ENCODE measurements at regions not wholly inside any gene's neighbourhood (a gene's known extent, or its start where the extent isn't known, plus 50 kb on each side); places are given as distances from the start of the nearest gene placed in this dataset.

DNA sequence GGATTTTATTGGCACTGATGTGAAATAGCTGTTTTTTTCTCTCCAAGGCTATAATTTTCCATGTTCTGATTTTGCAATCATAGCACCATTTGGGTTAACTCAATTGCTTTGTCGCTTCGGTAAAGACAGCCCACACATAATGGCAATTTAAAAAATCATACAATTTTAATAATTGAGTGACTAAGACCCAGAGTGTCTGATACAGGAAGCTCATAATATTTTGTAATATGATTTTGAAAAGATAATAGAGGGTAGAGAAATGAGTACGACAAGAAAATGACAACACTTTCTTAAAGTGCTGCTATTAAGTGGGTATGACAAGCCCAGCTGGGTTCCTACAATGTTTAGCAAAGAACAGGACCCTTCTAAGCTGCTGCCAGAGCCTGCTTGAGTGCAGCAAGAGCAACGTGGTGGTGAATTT is 439.1 kb downstream of the METTL15 start:
- no peak for DNase-seq
- TF ChIP-seq, protein P1, sequence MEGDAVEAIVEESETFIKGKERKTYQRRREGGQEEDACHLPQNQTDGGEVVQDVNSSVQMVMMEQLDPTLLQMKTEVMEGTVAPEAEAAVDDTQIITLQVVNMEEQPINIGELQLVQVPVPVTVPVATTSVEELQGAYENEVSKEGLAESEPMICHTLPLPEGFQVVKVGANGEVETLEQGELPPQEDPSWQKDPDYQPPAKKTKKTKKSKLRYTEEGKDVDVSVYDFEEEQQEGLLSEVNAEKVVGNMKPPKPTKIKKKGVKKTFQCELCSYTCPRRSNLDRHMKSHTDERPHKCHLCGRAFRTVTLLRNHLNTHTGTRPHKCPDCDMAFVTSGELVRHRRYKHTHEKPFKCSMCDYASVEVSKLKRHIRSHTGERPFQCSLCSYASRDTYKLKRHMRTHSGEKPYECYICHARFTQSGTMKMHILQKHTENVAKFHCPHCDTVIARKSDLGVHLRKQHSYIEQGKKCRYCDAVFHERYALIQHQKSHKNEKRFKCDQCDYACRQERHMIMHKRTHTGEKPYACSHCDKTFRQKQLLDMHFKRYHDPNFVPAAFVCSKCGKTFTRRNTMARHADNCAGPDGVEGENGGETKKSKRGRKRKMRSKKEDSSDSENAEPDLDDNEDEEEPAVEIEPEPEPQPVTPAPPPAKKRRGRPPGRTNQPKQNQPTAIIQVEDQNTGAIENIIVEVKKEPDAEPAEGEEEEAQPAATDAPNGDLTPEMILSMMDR (IDR thresholded peaks at IDR 0.05; ENCODE audit: low read depth, low read length, missing control alignments), result no peak
- Histone ChIP-seq H3K36me3 (replicated peaks) (no peaks in the 10 kb centered on the region), H3K4me3 (ENCODE audit: low read depth, low read length) (no peak overlapping the region), H3K27me3 (replicated peaks) (no peaks in the 10 kb centered on the region), H3K27ac (no peak overlapping the region)
- in situ Hi-C loops (cut with HindIII; ENCODE audit: low pct_ligation_motif_present, low sequenced_read_pairs), result no loop called here

DNA sequence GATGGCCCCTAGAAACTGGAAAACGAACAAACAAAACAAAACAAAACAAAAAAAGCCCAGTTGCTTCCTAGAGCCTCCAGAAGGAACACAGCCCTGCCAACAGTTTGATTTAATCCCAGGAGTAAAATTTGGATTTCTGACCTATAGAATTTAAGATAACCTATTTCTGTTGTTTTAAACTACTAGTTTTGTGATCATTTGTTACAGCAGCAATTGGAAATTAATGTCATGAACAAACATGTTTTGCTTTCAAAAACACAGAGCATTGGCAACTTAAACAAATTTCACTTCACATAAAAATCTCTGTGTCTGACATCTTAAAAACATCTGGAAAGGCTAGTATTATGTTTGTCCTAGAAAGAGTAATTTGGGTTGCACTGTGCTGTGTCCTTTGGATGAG is 437.3 kb downstream of the METTL15 start:
- H3K27me3 ChIP-seq (replicated peaks), result no peaks in the 10 kb centered on the region
- DNase-seq, result no peak
- no peak overlapping the region for H3K4me3 ChIP-seq (ENCODE audit: low read depth, low read length)
- in situ Hi-C loops (cut with HindIII; ENCODE audit: low pct_ligation_motif_present, low sequenced_read_pairs), result no loop called here
- no peak overlapping the region for H3K27ac ChIP-seq
- TF ChIP-seq, protein P1 (IDR thresholded peaks at IDR 0.05; ENCODE audit: low read depth, low read length, missing control alignments), result no peak
- no peaks in the 10 kb centered on the region for H3K36me3 ChIP-seq (replicated peaks)

GRCh38 chr11:28542561-28542960 is 434.4 kb downstream of the METTL15 start:
- TF ChIP-seq, protein P1 (IDR thresholded peaks at IDR 0.05; ENCODE audit: low read depth, low read length, missing control alignments), result no peak
- Histone ChIP-seq H3K4me3 (ENCODE audit: low read depth, low read length) (no peak overlapping the region), H3K36me3 (replicated peaks) (no peaks in the 10 kb centered on the region), H3K27me3 (replicated peaks) (no peaks in the 10 kb centered on the region), H3K27ac (no peak overlapping the region)
- no peak for DNase-seq
- in situ Hi-C loops (cut with HindIII; ENCODE audit: low pct_ligation_motif_present, low sequenced_read_pairs), result no loop called here

DNA sequence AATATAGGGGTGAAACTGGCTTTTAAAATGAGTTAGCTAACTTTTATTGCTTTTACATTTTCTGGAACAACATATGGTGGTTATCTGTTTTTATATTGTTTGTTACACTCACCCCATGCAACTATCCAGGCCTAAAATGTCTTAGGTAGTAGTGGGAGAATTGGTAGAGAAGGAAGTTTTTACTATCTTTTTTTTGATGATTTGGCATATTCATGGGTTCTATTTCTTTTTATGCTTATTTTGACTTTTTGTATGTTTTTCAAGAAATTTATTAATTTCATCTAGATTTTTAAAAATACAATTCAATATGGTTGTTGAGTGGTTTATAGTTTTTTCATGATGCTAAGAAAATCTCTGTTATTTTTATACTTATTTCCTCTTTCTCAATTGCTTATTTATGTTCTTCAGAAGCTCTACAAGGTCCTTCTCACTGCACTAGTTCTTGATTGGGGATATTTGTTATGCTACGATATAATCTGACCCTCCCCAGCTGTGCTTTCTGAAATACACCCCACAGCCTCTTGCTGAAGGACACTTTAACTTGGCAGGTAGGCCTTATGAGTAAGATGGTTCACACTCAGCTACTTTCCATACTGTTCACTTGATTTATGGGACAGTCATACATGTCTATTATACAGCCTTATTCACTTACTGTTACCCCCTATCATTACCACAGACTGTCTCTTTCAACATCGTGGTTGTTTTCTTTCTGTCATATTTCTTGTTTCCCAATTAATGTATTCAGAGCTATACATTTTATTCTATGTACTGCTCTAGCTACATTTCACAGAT is 431.2 kb downstream of the METTL15 start:
- TF ChIP-seq, protein P1 (IDR thresholded peaks at IDR 0.05; ENCODE audit: low read depth, low read length, missing control alignments), result no peak
- H3K27ac ChIP-seq, result no peak overlapping the region
- DNase-seq, result no peak
- H3K36me3 ChIP-seq (replicated peaks), result no peaks in the 10 kb centered on the region
- H3K4me3 ChIP-seq (ENCODE audit: low read depth, low read length), result no peak overlapping the region
- in situ Hi-C loops (cut with HindIII; ENCODE audit: low pct_ligation_motif_present, low sequenced_read_pairs), result no loop called here
- no peaks in the 10 kb centered on the region for H3K27me3 ChIP-seq (replicated peaks)

- no peaks in the 10 kb centered on the region for H3K27me3 ChIP-seq (replicated peaks)
- TF ChIP-seq, protein P1 (IDR thresholded peaks at IDR 0.05; ENCODE audit: low read depth, low read length, missing control alignments), result no peak
- no peaks in the 10 kb centered on the region for H3K36me3 ChIP-seq (replicated peaks)
- H3K4me3 ChIP-seq (ENCODE audit: low read depth, low read length), result no peak overlapping the region
- no peak for DNase-seq
- H3K27ac ChIP-seq, result no peak overlapping the region
- in situ Hi-C loops (cut with HindIII; ENCODE audit: low pct_ligation_motif_present, low sequenced_read_pairs), result no loop called here
These were observed 429.6 kb downstream of the METTL15 start for GRCh38 chr11:28537822-28538221.

Measured in brain microvascular endothelial cell (primary cell).